ENCODE measurements at regions not wholly inside any gene's neighbourhood (a gene's known extent, or its start where the extent isn't known, plus 50 kb on each side); places are given as distances from the start of the nearest gene placed in this dataset.
A peak's percentile ranks its signal among the peaks of the same experiment; 100 is the strongest.

- no peak overlapping the region for H3K4me3 Mint-ChIP-seq
- H3K9me3 Mint-ChIP-seq, result peaks cover 20% of the 10 kb centered on the region
- DNase-seq (ENCODE audit: low spot score in 2 of 2, unreplicated experiment in 2 of 2), result no peak
- peaks cover 13% of the 10 kb centered on the region for H3K4me1 Mint-ChIP-seq
- TF ChIP-seq CTCF (IDR thresholded peaks at IDR 0.05; ENCODE audit: unreplicated experiment), result no peak
- no peaks in the 10 kb centered on the region for H3K27me3 Mint-ChIP-seq (ENCODE audit: low read depth)
- peak overlapping the region; percentile 39 for H3K27ac Mint-ChIP-seq
- H3K36me3 Mint-ChIP-seq, result no peaks in the 10 kb centered on the region
These were observed 1303.0 kb downstream of the EFNB2 start for GRCh38 chr13:105232439-105232838.

DNA sequence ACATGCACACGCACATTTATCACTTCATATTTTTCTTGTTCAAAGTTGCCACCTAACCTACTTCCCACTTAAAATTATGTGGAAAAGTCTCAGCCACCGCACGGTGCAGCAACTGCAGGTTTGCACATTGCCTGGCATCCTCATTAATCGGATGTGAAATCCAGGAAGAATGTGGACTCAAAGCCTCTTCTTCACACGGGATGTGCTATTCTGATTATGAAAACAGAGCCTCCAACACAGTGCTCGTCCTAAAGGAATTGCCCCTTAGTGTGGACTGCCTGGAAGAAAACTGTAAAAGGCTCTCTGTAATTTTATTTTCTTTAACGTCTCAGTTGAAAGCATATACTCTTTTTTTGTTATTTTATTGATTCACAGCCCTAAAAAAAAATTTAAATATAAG, 1303.5 kb downstream of the EFNB2 start:
- TF ChIP-seq CTCF (IDR thresholded peaks at IDR 0.05; ENCODE audit: unreplicated experiment), result no peak
- no peaks in the 10 kb centered on the region for H3K27me3 Mint-ChIP-seq (ENCODE audit: low read depth)
- peaks cover 13% of the 10 kb centered on the region for H3K4me1 Mint-ChIP-seq
- DNase-seq (ENCODE audit: low spot score in 2 of 2, unreplicated experiment in 2 of 2), result no peak
- H3K4me3 Mint-ChIP-seq, result no peak overlapping the region
- H3K9me3 Mint-ChIP-seq, result peaks cover 18% of the 10 kb centered on the region
- H3K27ac Mint-ChIP-seq, result no peak overlapping the region
- H3K36me3 Mint-ChIP-seq, result no peaks in the 10 kb centered on the region

- no peak overlapping the region for H3K27ac Mint-ChIP-seq
- no peak for TF ChIP-seq CTCF (IDR thresholded peaks at IDR 0.05; ENCODE audit: unreplicated experiment)
- H3K4me1 Mint-ChIP-seq, result peaks cover 13% of the 10 kb centered on the region
- no peak for DNase-seq (ENCODE audit: low spot score in 2 of 2, unreplicated experiment in 2 of 2)
- H3K36me3 Mint-ChIP-seq, result no peaks in the 10 kb centered on the region
- H3K27me3 Mint-ChIP-seq (ENCODE audit: low read depth), result no peaks in the 10 kb centered on the region
- H3K4me3 Mint-ChIP-seq, result no peak overlapping the region
- peaks cover 17% of the 10 kb centered on the region for H3K9me3 Mint-ChIP-seq
These were observed 1303.9 kb downstream of the EFNB2 start for GRCh38 chr13:105231579-105231978.

DNA sequence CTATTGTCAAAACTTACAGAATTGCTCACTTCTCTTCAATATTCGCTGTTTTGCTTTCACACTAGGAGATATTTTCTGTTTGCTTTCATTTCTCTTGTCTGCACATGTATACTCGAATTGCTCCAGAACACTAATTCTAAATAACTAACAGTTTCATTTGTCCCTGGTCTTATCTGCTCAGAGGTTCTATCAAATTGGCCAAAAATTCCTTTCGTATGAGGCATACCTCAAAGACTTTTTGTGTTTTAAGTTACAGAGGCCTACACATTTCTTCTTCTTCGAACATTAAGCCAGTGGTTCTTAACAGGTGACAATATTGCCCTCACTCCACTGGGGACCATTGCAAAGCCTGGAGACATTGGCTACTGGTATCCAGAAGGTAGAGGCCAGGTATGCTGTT, 1314.6 kb downstream of the EFNB2 start:
- Mint-ChIP-seq H3K4me1 (peaks cover 14% of the 10 kb centered on the region), H3K9me3 (peaks cover 14% of the 10 kb centered on the region), H3K27me3 (ENCODE audit: low read depth) (no peaks in the 10 kb centered on the region), H3K27ac (no peak overlapping the region), H3K4me3 (no peak overlapping the region), H3K36me3 (peaks cover 2% of the 10 kb centered on the region)
- DNase-seq (ENCODE audit: low spot score in 2 of 2, unreplicated experiment in 2 of 2), result no peak
- no peak for TF ChIP-seq CTCF (IDR thresholded peaks at IDR 0.05; ENCODE audit: unreplicated experiment)

- H3K27ac Mint-ChIP-seq, result peak overlapping the region; percentile 26
- no peak for TF ChIP-seq CTCF (IDR thresholded peaks at IDR 0.05; ENCODE audit: unreplicated experiment)
- peaks cover 2% of the 10 kb centered on the region for H3K36me3 Mint-ChIP-seq
- DNase-seq (ENCODE audit: low spot score in 2 of 2, unreplicated experiment in 2 of 2), result no peak
- H3K4me1 Mint-ChIP-seq, result peaks cover 14% of the 10 kb centered on the region
- H3K27me3 Mint-ChIP-seq (ENCODE audit: low read depth), result no peaks in the 10 kb centered on the region
- no peak overlapping the region for H3K4me3 Mint-ChIP-seq
- H3K9me3 Mint-ChIP-seq, result peaks cover 11% of the 10 kb centered on the region
These were observed 1315.4 kb downstream of the EFNB2 start for GRCh38 chr13:105220063-105220462.

- Mint-ChIP-seq H3K27me3 (ENCODE audit: low read depth) (no peaks in the 10 kb centered on the region), H3K27ac (peak overlapping the region; percentile 26), H3K36me3 (peaks cover 1% of the 10 kb centered on the region), H3K4me1 (peaks cover 14% of the 10 kb centered on the region), H3K4me3 (no peak overlapping the region), H3K9me3 (peaks cover 7% of the 10 kb centered on the region)
- DNase-seq (ENCODE audit: low spot score in 2 of 2, unreplicated experiment in 2 of 2), result no peak
- TF ChIP-seq CTCF (IDR thresholded peaks at IDR 0.05; ENCODE audit: unreplicated experiment), result no peak
These were observed 1315.8 kb downstream of the EFNB2 start for GRCh38 chr13:105219651-105220050.
